GM12878 (cell line): ENCODE measurements at regions not wholly inside any gene's neighbourhood (a gene's known extent, or its start where the extent isn't known, plus 50 kb on each side); places are given as distances from the start of the nearest gene placed in this dataset.

Source experiments
- ATAC-seq: fragments of 200-7000 bp; cut with Tn5 transposase; 3 replicates; pipeline ENCODE4 v1.9.1; 2020; ENCODE audit warnings: mild to moderate bottlenecking, moderate library complexity
- BruUV-seq: library from RNA; stranded (reverse); fragments of 400-500 nt; replicated peaks from 2 replicates; lab custom pipeline; 2021; lab: Mats Ljungman, UMichigan
- CTCF ChIA-PET: fragments of 300-600 bp; sonication (Branson Sonifier 250); formaldehyde crosslinking; extraction: SDS; loops from one replicate; lab custom pipeline; 2021; ENCODE audit warnings: inconsistent platforms; lab: Yijun Ruan, JAX
- POLR2A ChIA-PET: fragments of 350-600 bp; formaldehyde crosslinking; extraction: SDS; loops from one replicate; lab custom pipeline; 2021; ENCODE audit warnings: inconsistent platforms; lab: Charles Lee
- RAD21 ChIA-PET: fragments of 300-600 bp; sonication (Branson Sonifier 250); formaldehyde crosslinking; loops from one replicate; lab custom pipeline; 2023; ENCODE audit warnings: antibody characterized with exemption; ENCODE audit not compliant: unreplicated experiment; lab: Charles Lee
- SMC1A ChIA-PET: fragments of 300-600 bp; sonication (Branson Sonifier 250); formaldehyde crosslinking; loops from one replicate; lab custom pipeline; 2023; ENCODE audit not compliant: unreplicated experiment, uncharacterized antibody; lab: Charles Lee
- DNase-seq: peaks from one replicate; pipeline ENCODE4 v3.0.0-alpha.2; 2011; ENCODE audit warnings: low read depth, low spot score
- FAIRE-seq: peaks from 3 replicates; lab custom pipeline; 2011; peaks lifted over from hg19 to GRCh38; lab: Jason Lieb, UNC
- H2AFZ ChIP-seq: 2 replicates; pipeline ENCODE4 v1.6.0; 2011; ENCODE audit warnings: low read depth, low read length, control low read depth; ENCODE audit not compliant: control insufficient read depth
- H3K27ac ChIP-seq: 2 replicates; pipeline ENCODE4 v1.5.1; 2011; ENCODE audit warnings: control low read depth; ENCODE audit not compliant: control insufficient read depth, insufficient read depth
- H3K27me3 ChIP-seq, 2 experiments: replicated peaks in 1 of 2; 2 replicates each; pipeline versions ENCODE4 v1.6.0 to v1.6.1; 2011; ENCODE audit warnings: low read length in 1 of 2; ENCODE audit not compliant: control insufficient read depth in 2 of 2, insufficient read depth in 2 of 2
- H3K36me3 ChIP-seq, 2 experiments: 2 replicates each; pipeline ENCODE4 v1.5.1; 2011; ENCODE audit warnings: low read length in 1 of 2; ENCODE audit not compliant: control insufficient read depth in 2 of 2, insufficient read depth in 2 of 2
- H3K4me1 ChIP-seq: 2 replicates; pipeline ENCODE4 v1.6.1; 2011; ENCODE audit warnings: mild to moderate bottlenecking, low read length, moderate library complexity, mixed read lengths; ENCODE audit not compliant: control insufficient read depth, insufficient read depth
- H3K4me2 ChIP-seq: 2 replicates; pipeline ENCODE4 v1.6.0; 2011; ENCODE audit warnings: control low read depth; ENCODE audit not compliant: control insufficient read depth, insufficient read depth
- H3K4me3 ChIP-seq: fragments of 200-600 bp; sonication (generic); 2 replicates; pipeline ENCODE4 v1.5.1; 2016
- H3K79me2 ChIP-seq: 2 replicates; pipeline ENCODE4 v1.6.0; 2011; ENCODE audit warnings: low read length; ENCODE audit not compliant: control insufficient read depth, insufficient read depth
- H3K9ac ChIP-seq: 2 replicates; pipeline ENCODE4 v1.8.0; 2011; ENCODE audit warnings: low read length, control low read depth, mixed read lengths; ENCODE audit not compliant: control insufficient read depth, insufficient read depth
- H3K9me3 ChIP-seq: replicated peaks from 3 replicates; pipeline ENCODE4 v1.5.1; 2011; ENCODE audit warnings: mild to moderate bottlenecking, low read length; ENCODE audit not compliant: control insufficient read depth, insufficient read depth
- H4K20me1 ChIP-seq: 2 replicates; pipeline ENCODE4 v1.6.0; 2011; ENCODE audit not compliant: control insufficient read depth, insufficient read depth
- BCL11A ChIP-seq: IDR thresholded peaks from 2 replicates; pipeline ENCODE4 v1.6.1; 2011; ENCODE audit warnings: low read depth, low read length
- BHLHE40 ChIP-seq, 2 experiments: fragments of 450-650 bp in 1 of 2; IDR thresholded peaks; 2 replicates each; pipeline ENCODE4 v1.6.1; 2011 to 2017; ENCODE audit warnings: low read depth in 2 of 2, borderline replicate concordance in 1 of 2, improper control_type of control experiment in 1 of 2, low read length in 1 of 2, mild to moderate bottlenecking in 1 of 2
- BRCA1 ChIP-seq: IDR thresholded peaks from 2 replicates; pipeline ENCODE4 v1.6.1; 2011; ENCODE audit warnings: low read depth, low read length, improper control_type of control experiment
- DPF2 ChIP-seq: fragments of 450-650 bp; IDR thresholded peaks from 2 replicates; pipeline ENCODE4 v1.6.1; 2017; ENCODE audit warnings: mild to moderate bottlenecking
- EP300 ChIP-seq, 2 experiments: fragments of 150-350 bp in 1 of 2; IDR thresholded peaks; 2 replicates each; pipeline ENCODE4 v1.6.1; 2011 to 2012; ENCODE audit warnings: low read depth in 2 of 2, low read length in 2 of 2, borderline replicate concordance in 1 of 2, improper control_type of control experiment in 1 of 2, inconsistent platforms in 1 of 2; ENCODE audit not compliant: control insufficient read depth in 1 of 2
- GATAD2B ChIP-seq: fragments of 450-650 bp; conservative IDR thresholded peaks from 2 replicates; pipeline ENCODE4 v1.6.1; 2017; ENCODE audit warnings: low read depth, mild to moderate bottlenecking, moderate library complexity
- HDAC2 ChIP-seq: fragments of 200-600 bp; sonication (generic); IDR thresholded peaks from 2 replicates; pipeline ENCODE4 v1.6.1; 2017
- HDGF ChIP-seq: fragments of 450-650 bp; IDR thresholded peaks from 2 replicates; pipeline ENCODE4 v1.6.1; 2016; ENCODE audit warnings: antibody characterized with exemption
- MEF2B ChIP-seq: fragments of 450-650 bp; IDR thresholded peaks from 2 replicates; pipeline ENCODE4 v1.6.1; 2018; ENCODE audit warnings: mild to moderate bottlenecking, moderate library complexity; ENCODE audit not compliant: partially characterized antibody, poor library complexity, severe bottlenecking
- NR2C1 ChIP-seq: fragments of 450-650 bp; IDR thresholded peaks from 2 replicates; pipeline ENCODE4 v1.6.1; 2017; ENCODE audit warnings: antibody characterized with exemption, mild to moderate bottlenecking, moderate library complexity
- SP1 ChIP-seq: IDR thresholded peaks from one replicate; pipeline ENCODE4 v1.6.1; 2011; ENCODE audit warnings: low read depth, low read length
- TBL1XR1 ChIP-seq: IDR thresholded peaks from 2 replicates; pipeline ENCODE4 v1.6.1; 2012; ENCODE audit warnings: low read depth, low read length, improper control_type of control experiment
- ZBED1 ChIP-seq: IDR thresholded peaks from 2 replicates; pipeline ENCODE4 v1.6.1; 2016; ENCODE audit warnings: borderline replicate concordance
- ZNF622 ChIP-seq: fragments of 450-650 bp; IDR thresholded peaks from 2 replicates; pipeline ENCODE4 v1.6.1; 2017; ENCODE audit warnings: mild to moderate bottlenecking, inconsistent platforms
- WGBS: methylation state at CpG from one replicate; pipeline ENCODE4 v1.1.6; 2016; ENCODE audit warnings: low lambda C conversion rate; ENCODE audit not compliant: insufficient replicate concordance, insufficient coverage; ENCODE audit errors: missing lambda C conversion rate; 5-methylcytosine and 5-hydroxymethylcytosine counted together
- in situ Hi-C: fragments of 300-500 bp; cut with MboI; formaldehyde crosslinking; loops from 9 replicates; pipeline ENCODE4 v1.14.3; 2018; ENCODE audit warnings: mixed read lengths
- intact Hi-C: fragments of 100-400 bp; cut with micrococcal nuclease; formaldehyde crosslinking; loops from one replicate; pipeline ENCODE4 v1.14.2; 2022; ENCODE audit not compliant: unreplicated experiment
- TF ChIP-seq, protein P1 (sequence below): IDR thresholded peaks from 2 replicates; pipeline ENCODE4 v1.6.1; 2012; ENCODE audit warnings: low read depth, low read length, improper control_type of control experiment
- TF ChIP-seq, protein P2 (sequence below): IDR thresholded peaks from 2 replicates; pipeline ENCODE4 v1.6.1; 2011; ENCODE audit warnings: mild to moderate bottlenecking, low read depth, low read length, moderate library complexity; ENCODE audit not compliant: insufficient replicate concordance
- TF ChIP-seq, protein P3 (sequence below): IDR thresholded peaks from 2 replicates; pipeline ENCODE4 v1.6.1; 2011; ENCODE audit warnings: low read depth, low read length, improper control_type of control experiment, borderline replicate concordance

DNA sequence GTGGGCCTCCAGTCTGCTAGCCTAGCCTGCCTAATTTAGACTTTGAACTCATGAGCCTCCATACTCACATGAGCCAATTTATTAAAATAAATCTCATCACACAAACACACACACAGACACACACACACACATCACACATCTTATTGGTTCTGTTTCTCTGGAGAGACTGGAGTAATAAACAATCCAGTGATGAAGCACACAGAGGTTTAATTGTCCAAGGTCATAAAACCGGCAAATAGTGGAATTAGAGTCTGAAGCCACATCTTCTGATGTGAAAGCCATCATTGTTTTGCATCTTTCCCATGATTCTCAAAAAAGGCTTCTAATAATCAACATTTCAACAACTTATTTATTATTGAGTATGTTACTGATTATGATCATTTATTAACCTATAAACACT, 249.4 kb upstream of the KCNH8 start:
- ChIA-PET SMC1A (no interaction called here), POLR2A (no interaction called here), RAD21 (no interaction called here), CTCF (no interaction called here)
- no peak overlapping the region for H3K4me2 ChIP-seq
- no peak overlapping the region for H3K9ac ChIP-seq
- no peaks in the 10 kb centered on the region; a peak in 1 of 4 replicates for H3K27me3 ChIP-seq
- ATAC-seq, result no peak
- no peaks in the 10 kb centered on the region for H3K4me1 ChIP-seq
- H3K4me3 ChIP-seq, result no peak overlapping the region
- no peak for DNase-seq
- TF ChIP-seq BHLHE40 (IDR thresholded peaks at IDR 0.05; ENCODE audit: borderline replicate concordance in 1 of 2, low read depth in 2 of 2, low read length in 1 of 2) (no peak), GATAD2B (no peak), SP1 (no peak)
- H2AFZ ChIP-seq, result no peak overlapping the region
- no peaks in the 10 kb centered on the region for H3K36me3 ChIP-seq
- H4K20me1 ChIP-seq, result no peaks in the 10 kb centered on the region
- no peak overlapping the region for H3K27ac ChIP-seq
- in situ Hi-C loops (no loop called here), intact Hi-C loops (no loop called here)
- H3K9me3 ChIP-seq, result no peaks in the 10 kb centered on the region
- 21% methylated on average over 1 of the region's 1 CpG for WGBS
- no peak for FAIRE-seq
- H3K79me2 ChIP-seq, result no peaks in the 10 kb centered on the region
- BruUV-seq, result no TSS peak

DNA sequence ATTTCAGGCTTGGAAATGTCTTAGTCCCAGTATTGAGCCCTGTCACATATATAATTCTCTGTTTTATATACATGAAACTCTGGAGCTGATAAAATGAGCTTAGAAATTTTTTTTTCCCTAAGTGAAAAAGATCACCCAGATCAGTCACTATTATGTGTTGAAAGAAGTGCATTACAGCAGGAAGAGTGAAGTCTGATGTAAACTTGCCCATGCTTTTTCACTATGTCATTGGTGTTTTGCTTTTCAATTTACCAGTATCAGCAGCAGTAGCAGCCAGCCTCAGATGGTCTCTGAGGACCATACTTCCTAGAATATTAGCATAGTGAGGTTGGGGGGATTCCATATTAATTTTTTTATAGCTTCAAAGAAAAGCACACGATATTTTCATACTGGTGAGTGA, 255.6 kb upstream of the KCNH8 start:
- intact Hi-C loops (no loop called here), in situ Hi-C loops (no loop called here)
- H3K4me3 ChIP-seq, result no peak overlapping the region
- BruUV-seq, result no TSS peak
- ATAC-seq (no peak), DNase-seq (no peak), FAIRE-seq (no peak)
- no peak overlapping the region for H3K27ac ChIP-seq
- ChIA-PET RAD21 (no interaction called here), SMC1A (interaction anchor here (0.8 kb wide), 1 partner anchor 10 kb away, joined by 3 read pairs; no protein-coding TSS in a partner anchor), POLR2A (no interaction called here), CTCF (no interaction called here)
- no peaks in the 10 kb centered on the region for H3K9me3 ChIP-seq
- no peak overlapping the region for H3K9ac ChIP-seq
- H2AFZ ChIP-seq, result no peak overlapping the region
- H3K36me3 ChIP-seq, result no peaks in the 10 kb centered on the region
- H4K20me1 ChIP-seq, result no peaks in the 10 kb centered on the region
- H3K27me3 ChIP-seq, result no peaks in the 10 kb centered on the region; a peak in 1 of 4 replicates
- 12% methylated on average over 1 of the region's 1 CpG for WGBS
- no peaks in the 10 kb centered on the region for H3K79me2 ChIP-seq
- H3K4me1 ChIP-seq, result no peaks in the 10 kb centered on the region
- H3K4me2 ChIP-seq, result no peak overlapping the region
- TF ChIP-seq SP1 (no peak), BCL11A (no peak), ZNF622 (no peak), HDAC2 (no peak), HDGF (no peak), ZBED1 (no peak), BRCA1 (no peak), MEF2B (no peak), EP300 (IDR thresholded peaks at IDR 0.05; ENCODE audit: borderline replicate concordance in 1 of 2, control insufficient read depth in 1 of 2, low read depth in 2 of 2, low read length in 2 of 2) (no peak), TBL1XR1 (no peak), DPF2 (no peak), NR2C1 (no peak)
- TF ChIP-seq, protein P1, sequence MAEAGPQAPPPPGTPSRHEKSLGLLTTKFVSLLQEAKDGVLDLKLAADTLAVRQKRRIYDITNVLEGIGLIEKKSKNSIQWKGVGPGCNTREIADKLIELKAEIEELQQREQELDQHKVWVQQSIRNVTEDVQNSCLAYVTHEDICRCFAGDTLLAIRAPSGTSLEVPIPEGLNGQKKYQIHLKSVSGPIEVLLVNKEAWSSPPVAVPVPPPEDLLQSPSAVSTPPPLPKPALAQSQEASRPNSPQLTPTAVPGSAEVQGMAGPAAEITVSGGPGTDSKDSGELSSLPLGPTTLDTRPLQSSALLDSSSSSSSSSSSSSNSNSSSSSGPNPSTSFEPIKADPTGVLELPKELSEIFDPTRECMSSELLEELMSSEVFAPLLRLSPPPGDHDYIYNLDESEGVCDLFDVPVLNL, result no peak
- TF ChIP-seq, protein P2, sequence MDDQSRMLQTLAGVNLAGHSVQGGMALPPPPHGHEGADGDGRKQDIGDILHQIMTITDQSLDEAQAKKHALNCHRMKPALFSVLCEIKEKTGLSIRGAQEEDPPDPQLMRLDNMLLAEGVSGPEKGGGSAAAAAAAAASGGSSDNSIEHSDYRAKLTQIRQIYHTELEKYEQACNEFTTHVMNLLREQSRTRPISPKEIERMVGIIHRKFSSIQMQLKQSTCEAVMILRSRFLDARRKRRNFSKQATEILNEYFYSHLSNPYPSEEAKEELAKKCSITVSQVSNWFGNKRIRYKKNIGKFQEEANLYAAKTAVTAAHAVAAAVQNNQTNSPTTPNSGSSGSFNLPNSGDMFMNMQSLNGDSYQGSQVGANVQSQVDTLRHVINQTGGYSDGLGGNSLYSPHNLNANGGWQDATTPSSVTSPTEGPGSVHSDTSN, result no peak
- TF ChIP-seq, protein P3, sequence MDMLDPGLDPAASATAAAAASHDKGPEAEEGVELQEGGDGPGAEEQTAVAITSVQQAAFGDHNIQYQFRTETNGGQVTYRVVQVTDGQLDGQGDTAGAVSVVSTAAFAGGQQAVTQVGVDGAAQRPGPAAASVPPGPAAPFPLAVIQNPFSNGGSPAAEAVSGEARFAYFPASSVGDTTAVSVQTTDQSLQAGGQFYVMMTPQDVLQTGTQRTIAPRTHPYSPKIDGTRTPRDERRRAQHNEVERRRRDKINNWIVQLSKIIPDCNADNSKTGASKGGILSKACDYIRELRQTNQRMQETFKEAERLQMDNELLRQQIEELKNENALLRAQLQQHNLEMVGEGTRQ, result no peak
